ENCODE measurements at regions not wholly inside any gene's neighbourhood (a gene's known extent, or its start where the extent isn't known, plus 50 kb on each side); places are given as distances from the start of the nearest gene placed in this dataset.
A peak's percentile ranks its signal among the peaks of the same experiment; 100 is the strongest.

DNA sequence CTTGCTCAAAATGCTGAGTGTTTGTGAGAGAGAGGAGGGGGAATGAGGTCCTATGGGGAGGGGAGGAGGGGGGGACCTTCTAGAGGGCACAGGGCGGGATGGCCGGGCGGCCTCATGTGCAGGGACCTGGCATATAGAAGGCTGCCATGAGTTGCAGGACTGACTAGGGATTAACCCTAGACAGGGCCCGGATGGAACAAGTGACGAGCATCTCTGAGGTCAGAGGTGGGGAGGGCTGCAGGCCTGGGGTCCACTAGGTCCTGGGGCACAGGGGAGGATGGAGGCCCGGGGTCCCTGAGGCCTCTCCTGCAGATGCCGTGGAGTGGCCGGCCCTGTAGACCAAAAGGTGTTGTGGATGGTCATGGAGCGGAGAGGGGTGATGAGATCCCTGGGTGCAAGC, 104.0 kb upstream of the EIF5 start:
- no peaks in the 10 kb centered on the region for H3K36me3 ChIP-seq
- TF ChIP-seq, protein P1, sequence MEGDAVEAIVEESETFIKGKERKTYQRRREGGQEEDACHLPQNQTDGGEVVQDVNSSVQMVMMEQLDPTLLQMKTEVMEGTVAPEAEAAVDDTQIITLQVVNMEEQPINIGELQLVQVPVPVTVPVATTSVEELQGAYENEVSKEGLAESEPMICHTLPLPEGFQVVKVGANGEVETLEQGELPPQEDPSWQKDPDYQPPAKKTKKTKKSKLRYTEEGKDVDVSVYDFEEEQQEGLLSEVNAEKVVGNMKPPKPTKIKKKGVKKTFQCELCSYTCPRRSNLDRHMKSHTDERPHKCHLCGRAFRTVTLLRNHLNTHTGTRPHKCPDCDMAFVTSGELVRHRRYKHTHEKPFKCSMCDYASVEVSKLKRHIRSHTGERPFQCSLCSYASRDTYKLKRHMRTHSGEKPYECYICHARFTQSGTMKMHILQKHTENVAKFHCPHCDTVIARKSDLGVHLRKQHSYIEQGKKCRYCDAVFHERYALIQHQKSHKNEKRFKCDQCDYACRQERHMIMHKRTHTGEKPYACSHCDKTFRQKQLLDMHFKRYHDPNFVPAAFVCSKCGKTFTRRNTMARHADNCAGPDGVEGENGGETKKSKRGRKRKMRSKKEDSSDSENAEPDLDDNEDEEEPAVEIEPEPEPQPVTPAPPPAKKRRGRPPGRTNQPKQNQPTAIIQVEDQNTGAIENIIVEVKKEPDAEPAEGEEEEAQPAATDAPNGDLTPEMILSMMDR (IDR thresholded peaks at IDR 0.05), result no peak
- intact Hi-C loops (cut with DNase I), result no loop called here
- no peak overlapping the region for H3K4me3 ChIP-seq
- H3K27me3 ChIP-seq, result peaks cover 0 to 24% (median 20%) of the 10 kb centered on the region in 7 donors
- H3K9me3 ChIP-seq, result no peaks in the 10 kb centered on the region
- H3K27ac ChIP-seq, result no peak overlapping the region
- DNase-seq, result no peak
- 97 to 99% methylated on average over 9 of the region's 9 CpGs for WGBS, 2 donors
- H3K4me1 ChIP-seq, result peaks cover 0 to 7% (median 0%) of the 10 kb centered on the region in 9 donors
- ATAC-seq, result no peak

DNA sequence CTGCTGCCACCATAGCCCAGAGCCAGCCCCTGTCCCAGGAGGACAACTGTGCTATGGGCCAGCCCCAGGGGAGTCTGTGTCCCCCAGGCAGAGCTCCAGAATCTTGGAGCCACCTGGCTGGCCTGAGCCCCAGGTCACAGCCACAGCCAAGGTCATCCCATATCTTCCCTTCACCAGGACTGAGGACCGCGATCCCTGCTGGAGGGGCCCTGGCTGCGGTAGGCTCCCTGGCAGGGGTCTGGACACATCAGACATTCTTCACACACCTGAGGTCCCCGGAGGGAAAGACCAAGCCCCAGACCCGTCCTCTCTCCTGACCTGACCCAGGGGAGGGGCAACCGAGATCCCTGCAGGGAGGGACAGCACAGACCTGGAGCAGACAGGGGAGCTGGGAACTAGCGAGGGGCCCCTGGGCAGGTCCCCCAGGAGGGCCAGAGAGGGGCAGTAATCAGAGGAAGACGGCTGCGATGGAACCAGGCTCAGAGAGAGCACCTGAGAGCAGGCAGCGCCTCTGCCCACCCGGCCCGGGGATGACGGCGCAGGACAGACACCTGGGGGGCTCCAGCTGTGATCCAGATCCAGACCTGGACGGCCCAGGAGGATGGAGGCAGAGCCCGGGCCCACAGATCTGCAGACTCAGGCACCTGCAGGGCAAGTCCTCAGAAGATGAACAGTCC, 103.2 kb upstream of the EIF5 start:
- peak in 2 of 8 donors; percentile 6 to 15 for ATAC-seq
- TF ChIP-seq, protein P1 (IDR thresholded peaks at IDR 0.05), result no peak
- no peak for DNase-seq
- Histone ChIP-seq H3K36me3 (no peaks in the 10 kb centered on the region), H3K9me3 (no peaks in the 10 kb centered on the region), H3K4me3 (no peak overlapping the region), H3K27me3 (peaks cover 0 to 18% (median 13%) of the 10 kb centered on the region in 7 donors), H3K27ac (no peak overlapping the region), H3K4me1 (peaks cover under 1 to 15% (median 7%) of the 10 kb centered on the region in 9 donors)
- intact Hi-C loops (cut with DNase I), result no loop called here
- 86 to 91% methylated on average over 16 of the region's 16 CpGs for WGBS, 2 donors

DNA sequence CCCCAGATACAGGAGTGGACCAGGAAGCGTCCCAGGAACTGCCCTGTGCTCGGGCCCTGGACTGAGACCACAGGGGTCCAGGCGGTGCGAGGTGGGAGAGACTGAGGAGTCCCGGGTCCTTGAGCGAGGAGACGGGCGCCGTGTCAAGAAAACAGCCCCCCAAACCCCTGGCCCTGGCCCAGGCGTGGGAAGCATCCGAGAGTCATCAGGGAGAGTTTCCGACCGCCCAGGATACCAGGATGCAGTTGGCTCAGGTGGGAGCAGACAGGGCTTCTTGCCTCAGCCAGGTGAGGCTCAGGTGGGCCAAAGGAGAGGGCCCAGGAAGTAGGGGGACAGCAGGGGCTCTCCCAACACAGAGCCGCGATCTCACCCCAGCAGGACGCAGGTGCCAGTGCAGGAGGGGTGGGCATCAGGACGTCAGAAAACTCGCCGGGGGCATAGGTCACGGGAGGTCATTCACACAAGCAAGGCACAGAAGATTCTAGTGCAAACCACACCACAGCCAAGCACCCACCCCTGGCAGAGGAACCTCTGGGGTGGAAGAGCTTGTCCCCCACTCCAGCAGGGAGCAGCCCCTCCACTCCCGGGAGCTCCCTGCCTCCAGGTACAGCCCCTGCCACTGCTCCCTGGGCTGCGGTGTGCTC, 102.5 kb upstream of the EIF5 start:
- H3K4me3 ChIP-seq, result no peak overlapping the region
- H3K27ac ChIP-seq, result no peak overlapping the region
- no peaks in the 10 kb centered on the region for H3K36me3 ChIP-seq
- H3K4me1 ChIP-seq, result peaks cover 3 to 19% (median 11%) of the 10 kb centered on the region in 9 donors
- intact Hi-C loops (cut with DNase I), result no loop called here
- H3K27me3 ChIP-seq, result peaks cover 0 to 15% (median 7%) of the 10 kb centered on the region in 7 donors
- DNase-seq (no peak), ATAC-seq (peak in 1 of 8 donors; percentile 23)
- no peaks in the 10 kb centered on the region for H3K9me3 ChIP-seq
- TF ChIP-seq, protein P1 (IDR thresholded peaks at IDR 0.05), result no peak
- 95 to 96% methylated on average over 22 of the region's 22 CpGs for WGBS, 2 donors

DNA sequence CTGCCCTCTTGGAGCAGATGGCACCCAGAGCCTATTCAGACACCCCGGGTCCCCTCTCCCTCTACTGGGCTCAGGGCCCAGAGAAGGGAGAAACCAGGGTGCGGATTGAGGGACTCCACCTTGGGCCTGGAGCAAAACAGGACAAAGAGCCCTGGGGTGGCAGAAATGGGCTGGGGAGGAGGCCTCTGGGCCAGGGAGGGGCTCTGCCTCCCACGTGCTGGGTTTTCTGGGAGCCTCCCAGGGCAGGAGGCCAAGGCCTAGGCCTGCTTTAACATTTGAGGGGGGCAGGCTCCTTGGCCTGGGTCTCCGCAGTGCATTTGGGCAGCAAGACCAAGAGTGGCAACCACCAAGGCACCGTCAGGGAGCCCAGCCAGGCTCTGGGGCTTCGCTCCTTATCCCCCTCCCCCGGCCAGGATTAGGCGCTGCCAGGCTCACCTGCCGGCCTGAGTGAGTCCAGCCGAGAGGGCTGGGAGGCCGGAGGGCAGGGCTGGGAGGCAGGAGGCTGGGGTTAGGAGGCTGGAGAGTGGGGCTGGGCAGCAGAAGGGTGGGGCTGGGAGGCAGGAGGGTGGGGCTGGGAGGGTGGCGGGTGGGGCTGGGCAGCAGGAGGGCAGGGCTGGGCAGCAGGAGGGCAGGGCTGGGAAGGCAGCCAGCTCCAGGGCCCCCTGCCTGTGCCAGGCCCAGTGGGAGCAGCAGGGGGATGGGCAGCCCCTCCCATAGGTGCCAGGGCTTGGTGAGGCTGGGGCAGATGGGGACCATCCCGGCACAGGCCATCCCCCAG, 101.8 kb upstream of the EIF5 start:
- Histone ChIP-seq H3K4me1 (peaks cover 3 to 19% (median 11%) of the 10 kb centered on the region in 9 donors), H3K27me3 (peaks cover 0 to 7% (median under 1%) of the 10 kb centered on the region in 7 donors), H3K27ac (no peak overlapping the region), H3K9me3 (no peaks in the 10 kb centered on the region), H3K36me3 (no peaks in the 10 kb centered on the region), H3K4me3 (no peak overlapping the region)
- DNase-seq, result no peak
- peak in 2 of 8 donors; percentile 7 to 43 for ATAC-seq
- TF ChIP-seq, protein P1 (IDR thresholded peaks at IDR 0.05), result no peak
- intact Hi-C loops (cut with DNase I), result no loop called here
- WGBS, 2 donors, result 89 to 92% methylated on average over 12 to 13 of the region's 13 CpGs

Measured in heart right ventricle (tissue), 16 donors.